Cardiac muscle cell (in vitro differentiated cells and primary cell): ENCODE measurements at regions not wholly inside any gene's neighbourhood (a gene's known extent, or its start where the extent isn't known, plus 50 kb on each side); places are given as distances from the start of the nearest gene placed in this dataset.

Experiments
- DNase-seq, 2 donors: peaks; one replicate each; pipeline versions ENCODE4 v3.0.0 to v3.0.0-alpha.2; 2010 to 2017; ENCODE audit warnings: low read depth in 1 of 2, low spot score in 1 of 2
- H3K27ac ChIP-seq: fragments of 200-600 bp; sonication (generic); 2 replicates; pipeline ENCODE4 v1.5.1; 2016
- H3K27me3 ChIP-seq: fragments of 200-600 bp; sonication (generic); 2 replicates; pipeline ENCODE4 v1.6.0; 2016; ENCODE audit warnings: control low read depth
- H3K36me3 ChIP-seq: fragments of 200-600 bp; sonication (generic); 2 replicates; pipeline ENCODE4 v1.5.1; 2016; ENCODE audit warnings: control low read depth
- H3K4me1 ChIP-seq: fragments of 200-600 bp; sonication (generic); 2 replicates; pipeline ENCODE4 v1.8.1; 2017; ENCODE audit warnings: low read depth, mild to moderate bottlenecking, mixed run types
- H3K4me3 ChIP-seq: fragments of 200-600 bp; sonication (generic); 2 replicates; pipeline ENCODE4 v1.5.1; 2016; ENCODE audit warnings: mild to moderate bottlenecking
- H3K9me3 ChIP-seq: fragments of 200-600 bp; sonication (generic); 2 replicates; pipeline ENCODE4 v1.5.1; 2017; ENCODE audit warnings: low read depth, mild to moderate bottlenecking, control low read depth
- TF ChIP-seq, protein P1 (sequence below): IDR thresholded peaks from 2 replicates; pipeline ENCODE4 v1.5.1; 2012; ENCODE audit warnings: low read depth, mild to moderate bottlenecking, low read length

DNA sequence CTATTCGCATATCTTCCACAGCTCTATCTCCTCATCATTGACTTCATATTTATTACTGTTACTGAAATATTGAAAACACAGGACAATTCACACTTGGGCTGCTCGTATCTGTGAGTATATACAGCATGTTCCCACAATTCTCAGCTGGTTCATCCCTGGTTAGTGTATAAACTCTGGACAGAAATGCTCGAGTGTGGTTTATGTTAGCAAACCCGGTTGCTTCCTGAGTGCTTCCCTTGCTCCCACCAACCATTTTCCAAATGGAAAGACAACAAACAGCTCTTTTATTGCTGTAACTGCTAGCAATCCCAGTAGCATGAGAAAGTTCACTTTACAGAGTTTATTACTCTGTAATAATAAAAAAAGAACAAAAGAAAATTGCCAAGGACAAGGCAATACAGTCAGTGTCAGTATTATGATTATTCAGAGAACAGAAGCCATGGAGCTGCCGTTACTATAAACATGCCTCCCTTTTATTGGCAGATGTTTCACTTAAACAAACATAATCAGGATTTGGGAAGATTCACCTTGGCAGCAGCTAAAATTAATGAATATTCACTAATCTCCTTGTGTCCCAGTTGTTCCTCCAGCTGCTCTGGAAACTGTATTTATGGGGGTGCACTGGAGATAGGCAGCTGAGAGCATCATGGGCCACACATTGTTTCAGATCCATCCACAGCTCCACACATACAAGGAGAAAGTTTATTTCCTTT, 134.1 kb upstream of the GUCY1A1 start:
- DNase-seq: no peak
- TF ChIP-seq, protein P1, sequence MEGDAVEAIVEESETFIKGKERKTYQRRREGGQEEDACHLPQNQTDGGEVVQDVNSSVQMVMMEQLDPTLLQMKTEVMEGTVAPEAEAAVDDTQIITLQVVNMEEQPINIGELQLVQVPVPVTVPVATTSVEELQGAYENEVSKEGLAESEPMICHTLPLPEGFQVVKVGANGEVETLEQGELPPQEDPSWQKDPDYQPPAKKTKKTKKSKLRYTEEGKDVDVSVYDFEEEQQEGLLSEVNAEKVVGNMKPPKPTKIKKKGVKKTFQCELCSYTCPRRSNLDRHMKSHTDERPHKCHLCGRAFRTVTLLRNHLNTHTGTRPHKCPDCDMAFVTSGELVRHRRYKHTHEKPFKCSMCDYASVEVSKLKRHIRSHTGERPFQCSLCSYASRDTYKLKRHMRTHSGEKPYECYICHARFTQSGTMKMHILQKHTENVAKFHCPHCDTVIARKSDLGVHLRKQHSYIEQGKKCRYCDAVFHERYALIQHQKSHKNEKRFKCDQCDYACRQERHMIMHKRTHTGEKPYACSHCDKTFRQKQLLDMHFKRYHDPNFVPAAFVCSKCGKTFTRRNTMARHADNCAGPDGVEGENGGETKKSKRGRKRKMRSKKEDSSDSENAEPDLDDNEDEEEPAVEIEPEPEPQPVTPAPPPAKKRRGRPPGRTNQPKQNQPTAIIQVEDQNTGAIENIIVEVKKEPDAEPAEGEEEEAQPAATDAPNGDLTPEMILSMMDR: no peak
- Histone ChIP-seq H3K4me3 (no peak overlapping the region), H3K27me3 (no peaks in the 10 kb centered on the region), H3K27ac (no peak overlapping the region), H3K9me3 (no peaks in the 10 kb centered on the region), H3K36me3 (no peaks in the 10 kb centered on the region), H3K4me1 (peaks cover 18% of the 10 kb centered on the region)

DNA sequence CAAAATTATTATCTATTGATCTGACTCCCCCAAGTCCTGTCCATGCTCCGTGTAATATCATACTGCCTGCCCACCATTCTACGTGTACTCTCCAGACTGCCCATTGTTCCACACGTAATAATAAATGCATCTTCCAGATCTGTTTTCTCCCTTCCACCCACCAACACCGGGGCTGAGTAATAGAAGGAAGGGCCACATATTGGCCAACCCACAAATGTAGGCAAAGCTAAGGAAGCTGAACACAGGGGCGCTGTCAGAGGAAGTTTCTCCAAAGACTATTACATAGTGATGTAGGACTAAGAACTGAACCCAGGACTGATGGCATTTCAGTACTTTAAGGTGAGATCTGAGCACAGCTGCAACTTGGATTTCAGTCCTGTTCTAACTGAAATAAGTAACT, 135.8 kb upstream of the GUCY1A1 start:
- no peak for DNase-seq
- Histone ChIP-seq H3K4me3 (no peak overlapping the region), H3K4me1 (peaks cover 21% of the 10 kb centered on the region), H3K36me3 (no peaks in the 10 kb centered on the region), H3K27me3 (no peaks in the 10 kb centered on the region), H3K9me3 (no peaks in the 10 kb centered on the region), H3K27ac (no peak overlapping the region)
- TF ChIP-seq, protein P1: no peak

GRCh38 chr4:155530290-155530689, 136.4 kb upstream of the GUCY1A1 start:
- Histone ChIP-seq H3K27me3 (no peaks in the 10 kb centered on the region), H3K27ac (no peak overlapping the region), H3K36me3 (no peaks in the 10 kb centered on the region), H3K9me3 (no peaks in the 10 kb centered on the region), H3K4me3 (no peak overlapping the region), H3K4me1 (peaks cover 16% of the 10 kb centered on the region)
- no peak for DNase-seq
- TF ChIP-seq, protein P1: no peak

GRCh38 chr4:155529716-155530115, 136.9 kb upstream of the GUCY1A1 start:
- Histone ChIP-seq H3K4me1 (peaks cover 10% of the 10 kb centered on the region), H3K27ac (no peak overlapping the region)
- TF ChIP-seq, protein P1: no peak

DNA sequence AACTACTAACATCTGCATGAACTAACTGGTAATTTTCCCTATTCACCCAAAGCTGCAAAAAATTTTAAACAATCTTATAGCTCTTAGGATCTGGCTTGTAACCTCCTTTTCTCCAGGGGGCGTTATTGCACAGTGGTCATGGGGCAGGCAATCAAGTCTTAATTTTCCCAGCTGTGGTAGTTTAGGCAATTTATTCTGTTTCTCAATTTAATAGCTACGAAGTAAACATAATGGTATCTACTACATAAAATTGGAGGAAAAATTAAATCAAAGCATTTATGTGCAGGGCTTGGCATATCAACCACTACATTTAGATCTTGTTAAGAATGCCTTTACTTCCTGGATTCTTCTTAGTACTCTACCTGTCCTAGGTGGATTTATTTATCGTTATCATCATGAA, 137.4 kb upstream of the GUCY1A1 start:
- Histone ChIP-seq H3K4me1 (peaks cover 9% of the 10 kb centered on the region), H3K36me3 (no peaks in the 10 kb centered on the region), H3K27ac (no peak overlapping the region), H3K9me3 (no peaks in the 10 kb centered on the region), H3K27me3 (no peaks in the 10 kb centered on the region), H3K4me3 (no peak overlapping the region)
- DNase-seq: peak; percentile 24 to 69
- TF ChIP-seq, protein P1: peak; percentile 51

More at GRCh38 chr4:155529716-155530115, 136.9 kb upstream of the GUCY1A1 start:
- H3K9me3 ChIP-seq: no peaks in the 10 kb centered on the region
- DNase-seq: no peak
- no peak overlapping the region for H3K4me3 ChIP-seq
- no peaks in the 10 kb centered on the region for H3K36me3 ChIP-seq
- H3K27me3 ChIP-seq: no peaks in the 10 kb centered on the region
